Thyroid gland (tissue), 4 donors: ENCODE measurements at regions not wholly inside any gene's neighbourhood (a gene's known extent, or its start where the extent isn't known, plus 50 kb on each side); places are given as distances from the start of the nearest gene placed in this dataset.

Experiments used
- POLR2A ChIP-seq, 2 donors: fragments of 450-650 bp; IDR thresholded peaks; one replicate each; pipeline ENCODE4 v1.6.1; 2017; ENCODE audit warnings: antibody characterized with exemption in 2 of 2, mild to moderate bottlenecking in 2 of 2, moderate library complexity in 1 of 2
- TF ChIP-seq, protein P1 (sequence below), 6 experiments: fragments of 200-600 bp in 3 of 6; fragments of 450-650 bp in 3 of 6; sonication (generic) in 3 of 6; IDR thresholded peaks; one replicate each; pipeline ENCODE4 v1.5.1; 2016 to 2019; ENCODE audit warnings: antibody characterized with exemption in 6 of 6, mild to moderate bottlenecking in 2 of 6, inconsistent platforms in 1 of 6, moderate library complexity in 1 of 6

DNA sequence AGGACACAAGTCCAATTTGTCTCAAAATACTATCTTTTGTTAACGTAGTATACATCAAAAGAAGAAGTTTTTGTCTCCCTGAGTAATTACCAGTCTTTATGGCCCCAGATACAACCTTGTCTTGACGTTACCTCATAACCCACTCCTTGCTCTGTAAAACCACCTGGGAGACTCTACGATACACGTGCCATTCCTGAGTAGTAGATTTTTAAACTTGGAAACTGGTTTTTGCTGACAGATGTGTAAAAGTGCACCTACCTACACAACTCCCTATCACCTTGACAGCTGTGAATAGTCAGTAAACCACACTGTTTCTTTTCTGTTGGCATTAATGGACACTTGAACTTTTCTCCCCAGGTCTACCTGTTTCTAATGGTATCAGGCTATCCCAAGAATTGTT lies 51.7 kb upstream of the RARB start:
- TF ChIP-seq, protein P1, sequence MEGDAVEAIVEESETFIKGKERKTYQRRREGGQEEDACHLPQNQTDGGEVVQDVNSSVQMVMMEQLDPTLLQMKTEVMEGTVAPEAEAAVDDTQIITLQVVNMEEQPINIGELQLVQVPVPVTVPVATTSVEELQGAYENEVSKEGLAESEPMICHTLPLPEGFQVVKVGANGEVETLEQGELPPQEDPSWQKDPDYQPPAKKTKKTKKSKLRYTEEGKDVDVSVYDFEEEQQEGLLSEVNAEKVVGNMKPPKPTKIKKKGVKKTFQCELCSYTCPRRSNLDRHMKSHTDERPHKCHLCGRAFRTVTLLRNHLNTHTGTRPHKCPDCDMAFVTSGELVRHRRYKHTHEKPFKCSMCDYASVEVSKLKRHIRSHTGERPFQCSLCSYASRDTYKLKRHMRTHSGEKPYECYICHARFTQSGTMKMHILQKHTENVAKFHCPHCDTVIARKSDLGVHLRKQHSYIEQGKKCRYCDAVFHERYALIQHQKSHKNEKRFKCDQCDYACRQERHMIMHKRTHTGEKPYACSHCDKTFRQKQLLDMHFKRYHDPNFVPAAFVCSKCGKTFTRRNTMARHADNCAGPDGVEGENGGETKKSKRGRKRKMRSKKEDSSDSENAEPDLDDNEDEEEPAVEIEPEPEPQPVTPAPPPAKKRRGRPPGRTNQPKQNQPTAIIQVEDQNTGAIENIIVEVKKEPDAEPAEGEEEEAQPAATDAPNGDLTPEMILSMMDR (IDR thresholded peaks at IDR 0.05) = no peak
- TF ChIP-seq POLR2A (IDR thresholded peaks at IDR 0.05) = no peak
